HepG2 (cell line): ENCODE measurements at regions not wholly inside any gene's neighbourhood (a gene's known extent, or its start where the extent isn't known, plus 50 kb on each side); places are given as distances from the start of the nearest gene placed in this dataset.

ENCODE experiments used
- CENPX ChIP-seq: sonication (generic); formaldehyde crosslinking; IDR thresholded peaks from 2 replicates; pipeline ENCODE4 v1.9.0; 2021; ENCODE audit warnings: mild to moderate bottlenecking, missing genetic modification reagents, moderate library complexity
- ZNF10 ChIP-seq: sonication (generic); formaldehyde crosslinking; IDR thresholded peaks from 2 replicates; pipeline ENCODE4 v1.4.0; 2020; ENCODE audit warnings: mild to moderate bottlenecking, low read depth, missing genetic modification reagents, borderline replicate concordance
- ZSCAN20 ChIP-seq: sonication (generic); formaldehyde crosslinking; IDR thresholded peaks from 2 replicates; pipeline ENCODE4 v1.4.0; 2020; ENCODE audit warnings: missing genetic modification reagents, mild to moderate bottlenecking, borderline replicate concordance

DNA sequence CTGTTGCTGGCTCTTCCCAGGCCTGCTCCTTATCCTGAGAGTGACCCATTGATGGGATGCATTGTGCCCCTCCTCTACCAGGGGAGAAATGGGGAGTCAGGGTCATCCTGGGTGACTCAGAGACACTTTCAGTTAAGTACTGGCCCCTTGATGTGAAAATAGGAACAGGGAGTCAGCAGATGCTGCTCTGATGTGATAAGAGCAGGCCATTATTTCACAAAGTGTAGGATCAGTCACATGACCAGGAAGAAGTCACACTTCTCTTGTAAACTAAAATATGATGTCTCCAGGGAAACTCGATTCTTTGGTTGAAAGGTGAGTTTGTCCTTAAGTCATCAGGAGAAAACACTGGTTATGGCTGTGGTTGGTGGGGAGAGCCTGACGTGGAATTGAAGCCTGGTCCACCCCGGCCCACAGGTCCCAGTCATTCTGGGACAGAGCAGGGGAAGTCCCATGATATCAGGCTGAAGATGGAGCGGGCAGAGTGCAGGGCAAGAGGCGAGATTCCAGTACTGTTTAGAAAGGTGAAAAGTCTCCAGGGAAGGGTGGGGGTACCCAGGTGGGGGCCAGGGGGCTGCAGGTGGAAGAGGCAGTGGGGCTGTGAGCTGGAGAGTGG, 88.6 kb upstream of the NLRP1 start:
- TF ChIP-seq ZNF10 (CRISPR knock-in tag) (no peak), CENPX (CRISPR knock-in tag) (no peak), ZSCAN20 (CRISPR knock-in tag) (no peak)
